ENCODE measurements at regions not wholly inside any gene's neighbourhood (a gene's known extent, or its start where the extent isn't known, plus 50 kb on each side); places are given as distances from the start of the nearest gene placed in this dataset.

- no peak for FAIRE-seq
- no peak for DNase-seq (ENCODE audit: insufficient read length, low spot score)
Observed at GRCh38 chr5:8363138-8363537, 494.2 kb downstream of the MTRR start.

- no peak for DNase-seq (ENCODE audit: insufficient read length, low spot score)
- no peak for FAIRE-seq
Observed at GRCh38 chr5:8366266-8366665, 497.3 kb downstream of the MTRR start.

- no peak for FAIRE-seq
Observed at GRCh38 chr5:8376478-8376877, 507.5 kb downstream of the MTRR start.

GRCh38 chr5:8381972-8382371 is 513.0 kb downstream of the MTRR start:
- DNase-seq (ENCODE audit: insufficient read length, low spot score) (no peak), FAIRE-seq (no peak)

More at GRCh38 chr5:8376478-8376877, 507.5 kb downstream of the MTRR start:
- DNase-seq (ENCODE audit: insufficient read length, low spot score): no peak

GRCh38 chr5:8382456-8382855 is 513.5 kb downstream of the MTRR start:
- no peak for FAIRE-seq
- no peak for DNase-seq (ENCODE audit: insufficient read length, low spot score)

- DNase-seq (ENCODE audit: insufficient read length, low spot score): no peak
- no peak for FAIRE-seq
Observed at GRCh38 chr5:8383616-8384015, 514.7 kb downstream of the MTRR start.

GRCh38 chr5:8386719-8387288 is 517.9 kb downstream of the MTRR start:
- FAIRE-seq (no peak), DNase-seq (ENCODE audit: insufficient read length, low spot score) (no peak)

GRCh38 chr5:8391911-8392310 is 523.0 kb downstream of the MTRR start:
- no peak for FAIRE-seq
- DNase-seq (ENCODE audit: insufficient read length, low spot score): no peak

GRCh38 chr5:8393240-8393639 is 524.3 kb downstream of the MTRR start:
- DNase-seq (ENCODE audit: insufficient read length, low spot score): no peak
- no peak for FAIRE-seq

- FAIRE-seq (no peak), DNase-seq (ENCODE audit: insufficient read length, low spot score) (no peak)
Observed at GRCh38 chr5:8394965-8395364, 526.0 kb downstream of the MTRR start.

GRCh38 chr5:8396246-8396645 is 527.3 kb downstream of the MTRR start:
- no peak for DNase-seq (ENCODE audit: insufficient read length, low spot score)
- peak; percentile 74 for FAIRE-seq

- FAIRE-seq (no peak), DNase-seq (ENCODE audit: insufficient read length, low spot score) (no peak)
Observed at GRCh38 chr5:8396756-8397155, 527.8 kb downstream of the MTRR start.

- peak; percentile 64 for FAIRE-seq
- no peak for DNase-seq (ENCODE audit: insufficient read length, low spot score)
Observed at GRCh38 chr5:8399471-8399870, 530.5 kb downstream of the MTRR start.

- FAIRE-seq: no peak
- no peak for DNase-seq (ENCODE audit: insufficient read length, low spot score)
Observed at GRCh38 chr5:8408258-8408657, 539.3 kb downstream of the MTRR start.

- FAIRE-seq: no peak
- DNase-seq (ENCODE audit: insufficient read length, low spot score): no peak
Observed at GRCh38 chr5:8410618-8411017, 541.7 kb downstream of the MTRR start.

- no peak for DNase-seq (ENCODE audit: insufficient read length, low spot score)
- FAIRE-seq: no peak
Observed at GRCh38 chr5:8413975-8414374, 545.0 kb downstream of the MTRR start.

- DNase-seq (ENCODE audit: insufficient read length, low spot score) (no peak), FAIRE-seq (no peak)
Observed at GRCh38 chr5:8417316-8418048, 548.5 kb downstream of the MTRR start.

- DNase-seq (ENCODE audit: insufficient read length, low spot score): no peak
- FAIRE-seq: no peak
Observed at GRCh38 chr5:8418049-8418426, 549.1 kb downstream of the MTRR start.

GRCh38 chr5:8429778-8430758 is 561.1 kb downstream of the MTRR start:
- DNase-seq (ENCODE audit: insufficient read length, low spot score) (no peak), FAIRE-seq (no peak)

GRCh38 chr5:8434501-8434900 is 565.6 kb downstream of the MTRR start:
- FAIRE-seq (peak; percentile 60), DNase-seq (ENCODE audit: insufficient read length, low spot score) (no peak)

- DNase-seq (ENCODE audit: insufficient read length, low spot score): no peak
- no peak for FAIRE-seq
Observed at GRCh38 chr5:8436924-8437323, 568.0 kb downstream of the MTRR start.

Measured in HTR-8/SVneo (cell line).